ENCODE measurements at regions not wholly inside any gene's neighbourhood (a gene's known extent, or its start where the extent isn't known, plus 50 kb on each side); places are given as distances from the start of the nearest gene placed in this dataset.
"Not testable (repeated sequence)": the region's sequence is repeated elsewhere in the genome, so short reads cannot be mapped to it uniquely, and the experiment has no call there.

- DNase-seq, result not testable (repeated sequence)
These were observed 80.5 kb upstream of the GOLGA6L6 start for GRCh38 chr15:20622117-20622516.

GRCh38 chr15:20614549-20614948, 72.9 kb upstream of the GOLGA6L6 start:
- not testable (repeated sequence) for DNase-seq

GRCh38 chr15:20612796-20613195, 71.2 kb upstream of the GOLGA6L6 start:
- DNase-seq, result not testable (repeated sequence)

- DNase-seq, result not testable (repeated sequence)
These were observed 70.8 kb upstream of the GOLGA6L6 start for GRCh38 chr15:20612356-20612755.

- not testable (repeated sequence) for DNase-seq
These were observed 70.2 kb upstream of the GOLGA6L6 start for GRCh38 chr15:20611667-20612290.

- not testable (repeated sequence) for DNase-seq
These were observed 66.6 kb upstream of the GOLGA6L6 start for GRCh38 chr15:20608179-20608578.

- not testable (repeated sequence) for DNase-seq
These were observed 55.6 kb upstream of the GOLGA6L6 start for GRCh38 chr15:20597245-20597644.

GRCh38 chr15:20594219-20594618, 52.6 kb upstream of the GOLGA6L6 start:
- DNase-seq, result not testable (repeated sequence)

- DNase-seq, result not testable (repeated sequence)
These were observed 50.3 kb upstream of the GOLGA6L6 start for GRCh38 chr15:20591936-20592335.

Data from activated T-cell treated with anti-CD3 and anti-CD28 coated beads for 4 hours (primary cell).